GM18502 (cell line): ENCODE measurements at regions not wholly inside any gene's neighbourhood (a gene's known extent, or its start where the extent isn't known, plus 50 kb on each side); places are given as distances from the start of the nearest gene placed in this dataset.
A peak's percentile ranks its signal among the peaks of the same experiment; 100 is the strongest.

Source experiments
- ATAC-seq: cut with Tn5 transposase; IDR thresholded peaks from one replicate; pipeline ENCODE4 v1.9.1; 2021; ENCODE audit warnings: mild to moderate bottlenecking; ENCODE audit not compliant: unreplicated experiment, poor library complexity

DNA sequence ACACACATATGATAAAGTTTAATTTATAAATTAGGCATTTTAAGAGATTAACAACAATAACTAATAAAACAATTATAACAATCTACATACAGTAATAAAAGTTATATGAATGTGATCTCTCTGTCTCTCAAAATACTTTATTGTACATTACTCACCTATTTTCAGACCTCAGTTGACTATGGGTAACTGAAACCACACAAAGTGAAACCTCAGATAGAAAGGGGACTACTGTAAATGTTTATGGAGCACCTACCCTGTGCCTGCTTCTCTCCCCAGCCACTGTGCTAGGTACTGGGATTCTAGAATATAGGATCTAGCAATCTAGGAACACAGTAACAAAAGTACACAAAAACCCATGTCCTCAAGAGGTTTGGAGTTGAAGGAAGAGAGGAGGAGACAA is 63.4 kb upstream of the BTN3A2 start:
- no peak for ATAC-seq

DNA sequence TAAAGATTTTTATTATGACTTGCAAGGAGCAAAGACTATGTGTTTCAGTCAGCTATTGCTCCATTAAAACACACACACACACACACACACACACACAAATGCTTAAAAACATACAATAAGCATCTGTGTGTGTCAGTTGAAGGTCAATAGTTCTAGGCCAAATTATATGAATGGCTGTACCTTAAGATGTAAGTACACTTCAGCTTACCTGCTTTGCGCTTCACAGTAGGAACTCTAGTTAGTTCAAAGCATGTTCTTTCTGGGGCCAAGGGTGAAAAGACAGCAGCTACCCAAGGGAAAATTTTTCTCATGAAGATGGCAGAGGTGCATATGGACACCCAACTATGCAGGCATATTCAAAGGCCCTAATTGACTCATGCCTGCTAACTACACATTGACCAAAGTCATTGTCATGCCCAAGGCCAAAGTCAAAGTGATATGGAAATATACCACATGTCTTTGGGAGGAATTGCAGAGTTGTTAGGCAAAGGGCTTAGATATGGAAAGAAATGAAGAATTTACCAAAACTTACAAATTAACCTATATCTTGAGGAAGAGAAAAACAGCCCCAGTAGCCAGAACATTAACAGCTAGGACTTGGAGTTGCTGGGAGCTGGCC is 61.9 kb upstream of the BTN3A2 start:
- ATAC-seq: no peak

GRCh38 chr6:26304213-26304796 is 60.7 kb upstream of the BTN3A2 start:
- no peak for ATAC-seq

DNA sequence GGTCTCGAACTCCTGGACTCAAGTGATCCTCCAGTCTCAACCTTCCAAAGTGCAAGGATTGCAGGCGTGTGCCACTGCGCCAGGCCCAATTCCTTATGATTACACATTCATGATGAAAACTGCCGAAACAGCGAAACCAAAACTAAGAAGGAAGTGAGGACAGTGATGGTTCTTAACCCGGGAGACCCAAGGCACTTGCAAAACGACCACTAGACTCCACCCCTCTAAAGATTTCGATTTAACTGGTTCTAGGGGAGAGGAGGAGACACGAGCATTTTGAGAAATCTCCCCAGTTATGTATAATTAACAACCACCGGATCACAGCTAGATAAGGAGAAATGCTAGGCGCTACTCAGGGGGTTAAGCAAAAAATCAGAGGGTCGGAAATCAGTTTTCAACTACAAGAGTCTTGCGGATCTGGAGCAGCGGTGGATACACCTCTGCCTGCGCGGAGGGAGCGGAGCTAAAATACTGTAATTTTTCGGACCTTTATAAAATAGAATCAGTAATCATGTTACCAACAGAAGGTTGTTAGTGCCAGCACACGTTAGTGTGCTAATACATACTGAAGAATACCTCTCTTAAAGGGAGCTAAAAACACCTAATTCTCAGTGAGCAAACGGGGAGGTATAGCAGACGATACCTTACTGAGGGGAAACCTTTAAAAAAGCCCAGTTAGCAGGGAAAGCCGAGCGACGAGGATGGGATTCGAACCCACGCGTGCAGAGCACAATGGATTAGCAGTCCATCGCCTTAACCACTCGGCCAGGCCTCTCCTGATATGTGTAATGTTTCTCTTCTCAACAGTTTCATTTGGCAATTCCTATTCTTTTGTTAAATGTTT is 60.0 kb upstream of the BTN3A2 start:
- ATAC-seq: peak; percentile 61

GRCh38 chr6:26305641-26305969 is 59.4 kb upstream of the BTN3A2 start:
- no peak for ATAC-seq

DNA sequence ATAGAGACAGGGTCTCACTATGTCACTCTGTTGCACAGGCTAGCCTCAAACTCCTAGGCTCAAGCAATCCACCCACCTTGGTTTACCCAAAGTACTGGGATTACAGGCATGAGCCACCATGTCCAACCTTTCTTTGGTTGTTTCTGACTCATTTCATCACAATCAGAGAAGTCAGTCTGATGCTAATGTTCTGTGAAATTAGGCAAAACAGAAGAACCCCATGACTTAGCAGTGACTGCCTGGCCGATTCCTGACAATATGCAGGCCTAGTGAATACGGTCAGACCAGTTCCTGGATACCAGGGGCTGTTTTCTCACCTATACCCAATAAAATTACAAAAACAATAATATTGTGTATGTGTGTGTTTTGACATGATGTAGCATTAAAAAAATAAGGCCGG is 58.8 kb upstream of the BTN3A2 start:
- ATAC-seq: no peak

DNA sequence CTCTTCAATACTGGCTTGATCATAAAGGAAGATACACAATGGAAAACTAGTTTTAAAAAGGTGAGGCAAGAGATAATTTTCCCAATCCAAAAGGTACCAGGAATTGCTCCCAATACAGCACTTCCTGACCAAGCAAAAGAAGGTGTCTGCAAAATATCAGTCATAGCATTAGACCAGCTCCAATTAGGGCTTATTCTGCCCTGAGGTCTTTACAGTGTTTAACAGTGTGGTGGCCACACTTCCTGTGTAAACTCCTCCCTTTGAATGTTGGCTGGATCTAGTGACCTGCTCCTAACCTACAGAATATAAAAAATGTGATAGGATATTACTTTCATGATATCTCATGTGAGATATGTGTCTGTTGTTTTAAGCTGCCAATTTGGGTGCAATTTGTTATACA is 57.1 kb upstream of the BTN3A2 start:
- ATAC-seq: no peak

DNA sequence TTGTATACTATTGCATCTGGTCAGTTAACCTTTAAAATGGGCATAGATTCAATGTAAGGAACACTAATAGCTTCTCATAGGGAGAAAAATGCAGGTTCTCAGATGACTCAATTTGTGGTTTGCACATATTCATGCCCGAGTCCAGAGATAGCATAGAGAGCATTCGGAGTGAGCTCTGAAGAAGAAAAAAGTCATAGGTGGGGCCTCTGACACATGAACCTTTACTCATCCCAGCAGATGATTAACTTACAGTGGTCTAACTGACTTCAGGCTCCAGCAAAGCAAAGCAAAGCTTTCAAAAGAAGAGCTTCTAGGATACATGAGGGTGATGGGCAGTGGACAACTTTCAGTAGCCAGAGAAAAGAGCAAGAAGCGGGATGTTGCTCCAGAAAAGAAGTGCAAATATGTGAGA is 55.3 kb upstream of the BTN3A2 start:
- ATAC-seq: no peak

- no peak for ATAC-seq
These were observed 54.0 kb upstream of the BTN3A2 start for GRCh38 chr6:26311012-26311384.

DNA sequence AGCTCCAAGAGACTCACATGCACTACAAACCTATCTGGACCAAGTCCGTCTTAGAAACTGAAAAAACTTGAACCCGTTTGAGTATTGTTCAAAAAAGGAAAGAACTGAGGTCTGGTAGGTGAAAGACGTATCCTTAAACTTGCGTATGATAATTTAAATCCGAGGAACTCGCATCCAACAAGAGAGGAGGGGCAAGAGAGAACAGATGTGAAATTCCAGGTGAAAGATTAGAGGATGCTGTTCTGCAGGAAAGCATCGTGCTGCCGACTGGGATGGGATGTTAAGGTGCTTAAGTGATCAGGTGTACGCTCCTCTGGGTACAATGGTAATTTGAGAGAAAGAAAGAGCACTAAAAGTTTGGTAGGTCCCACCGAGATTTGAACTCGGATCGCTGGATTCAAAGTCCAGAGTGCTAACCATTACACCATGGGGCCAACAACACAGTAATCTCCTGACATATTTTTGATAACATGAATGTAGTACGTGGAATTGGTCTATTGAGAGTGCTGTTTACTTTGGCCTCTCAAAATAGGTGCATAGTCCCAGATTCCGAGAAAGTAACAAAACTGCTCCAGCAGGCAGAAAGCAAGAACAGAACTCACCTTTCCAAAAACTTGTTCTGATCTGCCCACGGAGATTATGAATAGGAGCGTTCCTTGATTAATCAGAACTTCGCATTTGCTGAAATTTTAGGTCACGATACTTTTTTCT is 53.5 kb upstream of the BTN3A2 start:
- ATAC-seq: no peak

DNA sequence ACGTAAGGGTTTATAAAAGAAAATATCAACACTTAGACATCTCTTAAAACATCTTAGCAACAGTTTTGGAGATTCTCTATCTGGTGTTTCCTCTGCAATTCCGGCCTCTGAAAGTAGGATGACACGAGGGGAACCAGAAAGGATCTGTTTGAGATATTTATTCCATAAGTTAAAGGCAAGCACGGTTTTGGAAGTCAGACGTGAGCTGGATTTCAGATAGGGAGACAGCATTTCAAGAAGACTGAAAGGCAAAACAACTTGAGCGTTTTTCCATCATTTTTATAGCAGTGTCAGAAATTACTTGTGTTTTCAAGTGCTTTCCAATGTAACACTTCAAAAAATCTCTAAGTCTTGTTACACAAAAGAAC is 52.9 kb upstream of the BTN3A2 start:
- ATAC-seq: no peak

DNA sequence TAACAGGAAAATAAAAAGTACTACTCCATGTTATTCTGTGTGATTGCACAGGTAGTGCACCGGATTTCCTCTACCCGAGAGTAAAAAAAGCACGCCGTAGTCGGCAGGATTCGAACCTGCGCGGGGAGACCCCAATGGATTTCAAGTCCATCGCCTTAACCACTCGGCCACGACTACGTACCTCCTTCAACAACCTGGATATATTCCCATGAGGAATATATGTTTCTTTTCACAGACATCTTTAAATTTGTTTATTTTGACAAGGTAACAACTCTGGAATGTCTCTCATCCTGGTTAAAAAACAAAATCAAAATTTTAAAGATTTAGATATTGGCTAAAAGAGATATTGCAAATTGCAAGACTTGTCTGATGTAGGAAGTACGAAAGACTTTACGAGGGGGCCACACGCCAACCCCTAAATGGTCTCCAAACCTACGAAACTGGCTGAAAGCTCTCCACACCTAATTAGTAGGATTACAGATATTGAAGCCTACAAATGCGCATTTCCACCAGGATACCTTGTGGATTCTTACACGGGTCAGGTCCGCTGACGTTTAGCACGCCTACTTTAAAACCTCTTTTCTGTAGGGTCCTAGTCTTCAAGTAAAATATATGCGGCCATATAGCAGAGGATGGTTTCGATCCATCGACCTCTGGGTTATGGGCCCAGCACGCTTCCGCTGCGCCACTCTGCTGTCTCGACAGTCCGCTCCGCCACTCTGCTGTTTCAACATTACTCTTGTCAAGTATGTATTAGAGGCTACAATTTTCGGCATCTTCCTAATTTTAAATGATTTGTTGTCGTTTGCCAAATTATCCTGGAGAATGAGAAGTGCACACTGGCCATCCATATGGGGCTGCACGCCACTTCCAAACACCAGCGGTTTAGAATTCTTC is 52.2 kb upstream of the BTN3A2 start:
- ATAC-seq: peak; percentile 61
